Renal cortex interstitium (tissue), 11 donors: ENCODE measurements at regions not wholly inside any gene's neighbourhood (a gene's known extent, or its start where the extent isn't known, plus 50 kb on each side); places are given as distances from the start of the nearest gene placed in this dataset.

ENCODE experiments used
- DNase-seq, 11 donors: peaks; one replicate each; pipeline ENCODE4 v3.0.0-alpha.2; 2013; ENCODE audit warnings: low read depth in 9 of 11, low spot score in 4 of 11; ENCODE audit errors: extremely low read depth in 1 of 11

- no peak for DNase-seq
These were observed 1127.0 kb downstream of the GALC start for GRCh38 chr14:86865934-86866333.

GRCh38 chr14:86858591-86858990 is 1134.4 kb downstream of the GALC start:
- no peak for DNase-seq

- DNase-seq, result peak in 6 of 11 donors; percentile 7 to 58 (median 22)
These were observed 1135.0 kb downstream of the GALC start for GRCh38 chr14:86858031-86858430.

GRCh38 chr14:86852530-86852929 is 1140.5 kb downstream of the GALC start:
- no peak for DNase-seq

- no peak for DNase-seq
These were observed 1145.8 kb downstream of the GALC start for GRCh38 chr14:86847140-86847539.

- no peak for DNase-seq
These were observed 1154.6 kb downstream of the GALC start for GRCh38 chr14:86838363-86838762.

GRCh38 chr14:86826661-86827060 is 1166.3 kb downstream of the GALC start:
- no peak for DNase-seq

GRCh38 chr14:86824167-86824566 is 1168.8 kb downstream of the GALC start:
- peak in 1 of 11 donors; percentile 3 for DNase-seq

GRCh38 chr14:86823581-86823980 is 1169.4 kb downstream of the GALC start:
- no peak for DNase-seq

GRCh38 chr14:86815341-86815740 is 1177.6 kb downstream of the GALC start:
- DNase-seq, result no peak

- DNase-seq, result no peak
These were observed 1190.3 kb downstream of the GALC start for GRCh38 chr14:86802726-86803125.

- DNase-seq, result no peak
These were observed 1193.7 kb downstream of the GALC start for GRCh38 chr14:86799244-86799647.

- no peak for DNase-seq
These were observed 1194.7 kb downstream of the GALC start for GRCh38 chr14:86798330-86798729.

GRCh38 chr14:86797075-86797351 is 1196.0 kb downstream of the GALC start:
- DNase-seq, result no peak

GRCh38 chr14:86796221-86797074 is 1196.5 kb downstream of the GALC start:
- DNase-seq, result no peak

- no peak for DNase-seq
These were observed 1198.3 kb downstream of the GALC start for GRCh38 chr14:86794689-86795088.

- no peak for DNase-seq
These were observed 1202.3 kb downstream of the GALC start for GRCh38 chr14:86790408-86791364.

- DNase-seq, result no peak
These were observed 1204.8 kb downstream of the GALC start for GRCh38 chr14:86788224-86788623.

GRCh38 chr14:86787717-86788116 is 1205.3 kb downstream of the GALC start:
- peak in 7 of 11 donors; percentile 2 to 44 (median 17) for DNase-seq

- DNase-seq, result no peak
These were observed 1210.8 kb downstream of the GALC start for GRCh38 chr14:86782092-86782580.
